Muscle layer of duodenum (tissue), 2 donors: ENCODE measurements at regions not wholly inside any gene's neighbourhood (a gene's known extent, or its start where the extent isn't known, plus 50 kb on each side); places are given as distances from the start of the nearest gene placed in this dataset.
"Not testable (repeated sequence)": the region's sequence is repeated elsewhere in the genome, so short reads cannot be mapped to it uniquely, and the experiment has no call there.

ENCODE experiments used
- H3K27ac ChIP-seq: one replicate; pipeline ENCODE4 v1.7.0; 2013; ENCODE audit warnings: mild to moderate bottlenecking, low read length
- H3K27me3 ChIP-seq: one replicate; pipeline ENCODE4 v1.7.0; 2013; ENCODE audit warnings: low read depth, mild to moderate bottlenecking, control low read depth, low read length
- H3K36me3 ChIP-seq, 2 donors: one replicate each; pipeline ENCODE4 v1.7.0; 2013; ENCODE audit warnings: low read length in 2 of 2, control low read depth in 1 of 2, mild to moderate bottlenecking in 1 of 2; ENCODE audit not compliant: insufficient read depth in 2 of 2, control insufficient read depth in 1 of 2
- H3K4me1 ChIP-seq, 2 donors: one replicate each; pipeline ENCODE4 v1.7.0; 2013; ENCODE audit warnings: low read length in 2 of 2, mild to moderate bottlenecking in 2 of 2, control low read depth in 1 of 2, moderate library complexity in 1 of 2; ENCODE audit not compliant: insufficient read depth in 2 of 2, control insufficient read depth in 1 of 2
- H3K4me3 ChIP-seq, 2 donors: one replicate each; pipeline ENCODE4 v1.7.0; 2013; ENCODE audit warnings: low read length in 2 of 2, low read depth in 1 of 2, mild to moderate bottlenecking in 1 of 2
- H3K9me3 ChIP-seq, 2 donors: one replicate each; pipeline ENCODE4 v1.7.0; 2013; ENCODE audit warnings: low read length in 2 of 2, control low read depth in 1 of 2, mild to moderate bottlenecking in 1 of 2; ENCODE audit not compliant: control insufficient read depth in 1 of 2
- donor health status: healthy.

DNA sequence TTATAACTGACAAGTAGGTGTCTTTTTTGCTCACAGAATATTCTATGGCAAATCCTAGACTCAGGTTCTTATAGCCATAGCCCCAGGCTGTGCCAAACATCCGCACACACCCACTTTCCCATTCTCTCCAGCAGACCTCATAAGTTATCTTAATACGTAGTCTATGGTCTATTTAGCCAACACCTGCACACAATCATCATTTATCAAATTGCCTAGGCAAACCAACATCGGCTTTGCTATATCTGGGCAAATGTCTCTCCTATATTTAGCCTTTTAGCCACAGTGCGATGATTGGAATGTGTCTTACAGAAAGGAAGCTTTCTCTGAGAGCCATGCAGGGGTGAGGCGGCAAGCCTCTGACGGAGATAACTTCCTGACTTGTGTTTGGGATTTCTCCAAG is 128.0 kb downstream of the POTEC start:
- not testable (repeated sequence) for H3K27ac ChIP-seq, H3K4me3 ChIP-seq

DNA sequence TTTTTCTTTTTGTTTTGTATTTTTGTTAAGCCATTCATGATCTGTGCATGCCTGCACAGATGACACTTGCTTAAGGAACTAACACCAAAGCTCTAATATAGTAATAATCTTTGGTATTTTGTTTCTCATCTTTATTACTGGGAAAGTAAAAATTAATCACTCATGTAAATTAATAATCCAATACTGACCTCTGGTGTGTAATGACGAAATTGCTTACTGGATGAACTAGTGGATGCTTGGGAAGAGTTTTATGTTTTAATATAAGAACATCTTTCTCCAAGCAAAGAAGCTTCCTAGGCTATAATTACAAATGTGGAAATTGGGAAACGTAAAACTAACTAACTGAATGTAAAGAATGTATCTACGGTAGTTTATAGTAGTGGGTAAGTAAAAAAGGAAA is 147.9 kb downstream of the POTEC start:
- H3K27ac ChIP-seq, H3K36me3 ChIP-seq, H3K4me3 ChIP-seq, H3K4me1 ChIP-seq, H3K9me3 ChIP-seq, H3K27me3 ChIP-seq: not testable (repeated sequence)

More for the DNA sequence above, 128.0 kb downstream of the POTEC start:
- H3K9me3 ChIP-seq, H3K36me3 ChIP-seq, H3K27me3 ChIP-seq, H3K4me1 ChIP-seq: not testable (repeated sequence)

DNA sequence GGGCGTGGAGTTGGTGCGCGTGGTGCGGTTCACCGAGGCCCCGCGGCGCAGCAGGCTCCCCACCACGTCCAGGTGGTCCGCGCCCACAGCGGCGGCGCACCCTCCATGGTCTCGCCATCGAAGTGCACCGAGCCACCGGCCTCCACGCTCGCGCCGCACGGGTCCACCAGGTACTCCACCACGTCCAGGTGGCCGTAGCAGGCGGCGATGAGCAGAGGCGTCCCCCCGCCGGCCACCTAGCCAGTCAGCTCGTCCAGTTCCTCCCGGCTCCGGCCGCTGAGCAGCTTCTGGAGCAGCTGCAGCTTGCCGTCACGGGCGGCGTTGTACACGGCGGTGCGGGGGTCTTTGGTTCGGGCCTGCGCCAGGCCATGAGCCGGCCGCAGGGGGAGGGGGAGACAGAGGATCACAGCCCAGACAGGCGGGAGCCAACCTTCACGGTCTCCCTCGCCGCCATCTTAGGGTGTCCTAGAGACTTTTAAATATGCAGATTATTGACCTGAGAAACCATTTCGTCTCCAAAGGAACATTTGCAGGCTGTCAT is 149.8 kb downstream of the POTEC start:
- H3K4me3 ChIP-seq, H3K27ac ChIP-seq, H3K36me3 ChIP-seq, H3K27me3 ChIP-seq, H3K4me1 ChIP-seq, H3K9me3 ChIP-seq: not testable (repeated sequence)

DNA sequence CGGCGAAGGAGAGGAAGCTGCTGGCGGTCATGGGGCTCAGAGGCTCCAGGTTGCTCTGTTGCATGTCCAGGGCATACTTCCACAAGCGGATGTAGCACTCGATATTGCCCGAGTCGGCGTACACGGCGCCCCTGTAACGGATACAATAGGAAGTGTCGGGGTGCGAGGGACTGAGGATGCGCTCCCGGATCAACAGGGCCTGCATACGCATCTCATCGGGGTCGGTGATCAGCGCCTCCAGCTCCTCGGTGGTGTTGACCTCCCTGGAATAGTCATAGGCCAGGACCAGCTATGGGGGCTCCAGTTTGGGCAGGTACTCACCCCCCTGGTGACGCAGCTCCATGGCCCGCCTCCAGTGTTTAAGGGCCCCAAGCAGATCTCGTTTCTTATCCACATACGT is 150.8 kb downstream of the POTEC start:
- H3K27me3 ChIP-seq, H3K4me1 ChIP-seq, H3K9me3 ChIP-seq, H3K36me3 ChIP-seq, H3K4me3 ChIP-seq, H3K27ac ChIP-seq: not testable (repeated sequence)

DNA sequence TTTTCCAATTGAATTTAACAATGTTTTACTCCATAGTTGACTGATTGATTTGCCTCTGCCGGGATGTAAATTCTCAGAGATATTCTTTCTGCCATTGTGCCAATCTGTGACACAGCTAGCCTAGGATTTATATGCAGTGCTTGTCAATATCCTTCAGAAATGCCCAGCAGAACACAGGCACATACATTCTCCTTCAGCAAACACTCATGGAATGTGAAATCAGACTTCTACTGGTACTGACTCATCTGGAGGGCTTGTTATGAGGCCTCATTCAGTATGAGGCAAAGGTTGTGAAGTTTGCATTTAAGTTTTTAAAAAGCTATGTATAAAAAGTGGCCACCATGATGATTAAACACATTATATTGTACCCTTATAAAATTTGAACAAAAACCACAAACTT is 158.4 kb downstream of the POTEC start:
- not testable (repeated sequence) for H3K4me1 ChIP-seq, H3K9me3 ChIP-seq, H3K27ac ChIP-seq, H3K27me3 ChIP-seq, H3K36me3 ChIP-seq, H3K4me3 ChIP-seq

DNA sequence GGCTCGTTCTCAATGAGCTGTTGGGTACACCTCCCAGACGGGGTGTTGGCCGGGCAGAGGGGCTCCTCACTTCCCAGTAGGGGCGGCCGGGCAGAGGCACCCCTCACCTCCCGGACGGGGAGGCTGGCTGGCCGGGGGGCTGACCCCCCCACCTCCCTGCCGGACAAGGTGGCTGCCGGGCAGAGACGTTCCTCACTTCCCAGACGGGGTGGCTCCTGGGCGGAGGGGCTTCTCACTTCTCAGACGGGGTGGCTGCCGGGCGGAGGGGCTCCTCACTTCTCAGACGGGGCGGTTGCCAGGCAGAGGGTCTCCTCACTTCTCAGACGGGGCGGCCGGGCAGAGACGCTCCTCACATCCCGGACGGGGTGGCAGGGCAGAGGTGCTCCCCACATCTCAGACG is 160.7 kb downstream of the POTEC start:
- not testable (repeated sequence) for H3K27me3 ChIP-seq, H3K36me3 ChIP-seq, H3K4me3 ChIP-seq, H3K4me1 ChIP-seq, H3K27ac ChIP-seq, H3K9me3 ChIP-seq

DNA sequence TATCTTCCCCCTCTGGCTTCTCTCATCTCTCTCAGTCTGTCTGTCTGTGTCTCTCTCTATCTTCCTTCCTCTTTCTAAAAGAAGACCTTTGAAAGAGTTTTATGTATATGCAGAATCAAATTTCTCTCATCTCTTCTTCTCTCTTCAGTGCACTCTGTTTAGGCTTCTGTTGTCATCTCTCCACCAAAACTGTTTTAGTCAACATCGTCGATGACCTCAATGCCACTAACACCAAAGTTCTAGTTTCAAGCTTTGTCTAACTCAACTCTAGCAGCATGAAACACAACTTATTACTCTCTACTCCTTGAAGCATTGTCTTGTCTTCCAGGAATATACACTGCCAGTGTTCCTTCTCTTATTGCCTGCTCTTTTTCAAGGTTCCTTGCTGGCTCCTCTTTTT is 163.9 kb downstream of the POTEC start:
- not testable (repeated sequence) for H3K36me3 ChIP-seq, H3K4me1 ChIP-seq, H3K27ac ChIP-seq, H3K27me3 ChIP-seq, H3K9me3 ChIP-seq, H3K4me3 ChIP-seq

DNA sequence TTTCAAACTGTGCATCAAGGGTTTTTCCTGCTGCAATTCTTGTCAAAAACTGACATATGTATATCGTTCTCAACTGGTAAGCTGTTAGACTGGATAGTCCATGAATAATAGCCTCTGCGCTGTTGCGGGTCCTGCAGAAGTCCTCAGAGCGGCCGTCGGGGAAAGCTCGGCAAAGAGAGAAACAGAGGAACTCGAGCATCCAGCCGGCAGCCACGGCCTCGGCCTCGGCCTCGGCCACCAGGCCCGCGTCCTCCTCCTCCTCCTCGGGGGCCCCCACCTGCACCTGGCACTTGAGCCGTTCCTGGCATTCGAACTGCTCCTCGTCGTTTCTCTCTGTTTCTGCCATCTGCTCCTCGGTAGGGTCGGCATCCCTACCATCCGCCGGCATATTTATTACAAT is 165.0 kb downstream of the POTEC start:
- H3K4me1 ChIP-seq, H3K27ac ChIP-seq, H3K27me3 ChIP-seq, H3K36me3 ChIP-seq, H3K4me3 ChIP-seq, H3K9me3 ChIP-seq: not testable (repeated sequence)

DNA sequence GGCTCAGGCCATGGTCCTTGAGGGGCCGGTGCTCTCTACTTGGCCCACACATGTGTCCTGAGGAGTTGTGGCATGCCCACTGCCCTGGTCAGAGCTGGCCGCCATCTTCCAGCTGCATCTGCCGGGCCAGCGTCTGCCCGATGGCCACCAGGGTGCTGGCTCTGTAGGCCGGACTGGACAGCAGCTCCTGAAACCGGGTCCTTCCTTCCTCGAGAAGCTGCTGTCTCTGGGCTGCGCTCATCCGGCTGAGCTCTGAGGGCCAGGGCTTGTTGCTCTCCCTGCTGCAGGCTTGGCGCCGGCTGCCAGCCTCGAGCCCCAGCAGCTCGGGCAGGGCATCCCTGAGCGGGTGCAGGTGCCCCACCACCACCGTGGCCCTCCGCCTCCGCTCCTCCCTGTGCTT is 182.1 kb downstream of the POTEC start:
- H3K9me3 ChIP-seq, H3K27ac ChIP-seq, H3K36me3 ChIP-seq, H3K4me3 ChIP-seq, H3K4me1 ChIP-seq, H3K27me3 ChIP-seq: not testable (repeated sequence)

DNA sequence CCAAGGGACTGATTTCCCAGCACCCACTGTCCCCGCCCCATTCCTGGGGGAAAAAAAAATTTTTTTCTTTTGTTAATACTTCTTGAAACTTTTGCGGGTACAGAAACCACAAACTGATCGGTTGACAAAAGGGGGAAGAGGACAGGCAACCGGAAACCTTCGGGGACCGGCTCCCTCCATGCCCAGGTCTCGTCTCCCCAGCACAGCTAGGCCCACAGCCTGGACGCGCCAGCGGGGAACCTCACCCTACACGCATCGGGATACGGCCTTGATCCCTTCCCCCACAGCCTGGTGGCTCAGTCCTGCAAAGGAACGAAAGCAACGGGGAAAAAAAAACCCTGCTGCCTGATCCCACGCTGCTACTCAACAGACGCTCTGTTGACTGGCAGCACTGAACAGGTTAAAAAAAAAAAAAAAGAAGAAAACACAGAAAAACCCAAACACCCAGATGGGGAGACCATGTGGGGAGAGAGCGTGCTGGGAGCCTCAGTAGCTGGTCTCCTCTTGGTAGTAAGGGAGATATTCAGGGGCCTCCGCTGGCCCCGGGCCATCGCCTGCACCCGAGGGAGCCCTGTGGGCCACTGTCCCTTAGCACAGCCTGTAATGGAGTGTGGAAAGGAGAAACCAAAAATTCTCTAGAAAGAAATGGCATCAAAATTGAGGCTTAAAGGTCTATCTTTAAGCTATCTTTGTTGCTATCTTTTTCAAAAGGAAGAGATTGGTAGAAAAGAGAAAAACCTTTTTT is 185.7 kb downstream of the POTEC start:
- not testable (repeated sequence) for H3K4me1 ChIP-seq, H3K36me3 ChIP-seq, H3K27ac ChIP-seq, H3K9me3 ChIP-seq, H3K4me3 ChIP-seq, H3K27me3 ChIP-seq

DNA sequence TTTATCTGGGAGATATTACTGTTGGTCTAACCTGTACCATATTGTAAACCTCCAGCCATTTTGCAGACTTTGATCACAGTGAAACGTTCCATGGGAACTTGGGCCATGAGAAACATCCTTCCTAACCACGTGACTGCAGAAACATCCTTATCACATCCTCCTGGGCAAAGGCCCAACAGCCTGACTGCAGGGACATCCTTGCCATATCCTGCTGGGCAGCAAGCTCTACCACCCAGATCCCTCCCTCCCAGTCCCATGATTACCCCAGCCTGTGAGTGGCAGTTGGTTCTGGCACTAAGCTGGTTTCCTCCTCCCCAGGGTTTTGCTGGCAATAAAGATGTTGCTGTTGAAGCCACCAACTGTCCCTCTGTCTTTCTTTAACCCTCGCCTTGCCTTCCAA is 201.2 kb downstream of the POTEC start:
- H3K27ac ChIP-seq, H3K27me3 ChIP-seq, H3K4me3 ChIP-seq, H3K9me3 ChIP-seq, H3K36me3 ChIP-seq, H3K4me1 ChIP-seq: not testable (repeated sequence)

DNA sequence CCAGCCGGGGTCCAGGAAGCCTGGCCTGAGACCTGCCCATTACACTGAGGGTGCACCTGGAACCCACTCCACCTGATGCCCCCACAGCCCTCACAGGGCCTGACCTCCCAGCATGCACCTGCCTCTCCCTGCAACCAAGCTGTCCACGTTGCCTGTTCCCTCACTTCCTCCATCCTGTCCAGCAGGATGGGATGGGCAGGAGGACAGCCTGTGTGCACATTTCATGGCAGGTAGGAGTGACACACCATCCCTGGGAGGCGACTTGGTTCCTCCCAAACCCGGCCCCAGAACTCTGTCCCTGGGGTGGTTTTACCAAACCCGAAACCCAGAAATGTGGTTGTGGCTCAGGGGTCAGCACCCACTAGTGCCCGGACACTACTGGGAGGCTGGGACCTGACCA is 203.8 kb upstream of the ZNF519 start:
- not testable (repeated sequence) for H3K36me3 ChIP-seq, H3K27me3 ChIP-seq, H3K27ac ChIP-seq, H3K4me3 ChIP-seq, H3K9me3 ChIP-seq, H3K4me1 ChIP-seq
